Esophagus squamous epithelium (tissue), 4 donors: ENCODE measurements at regions not wholly inside any gene's neighbourhood (a gene's known extent, or its start where the extent isn't known, plus 50 kb on each side); places are given as distances from the start of the nearest gene placed in this dataset.

Experiments used
- CTCF ChIP-seq, 6 experiments: fragments of 450-650 bp in 4 of 6; fragments of 200-600 bp in 2 of 6; sonication (generic) in 2 of 6; IDR thresholded peaks; one replicate each; pipeline ENCODE4 v1.5.1; 2016 to 2019; ENCODE audit warnings: antibody characterized with exemption in 6 of 6, mild to moderate bottlenecking in 4 of 6, moderate library complexity in 4 of 6
- POLR2A ChIP-seq, 4 donors: fragments of 450-650 bp; IDR thresholded peaks; one replicate each; pipeline ENCODE4 v1.6.1; 2017; ENCODE audit warnings: antibody characterized with exemption in 4 of 4, mild to moderate bottlenecking in 4 of 4, moderate library complexity in 3 of 4

- no peak for TF ChIP-seq CTCF (IDR thresholded peaks at IDR 0.05)
- no peak for TF ChIP-seq POLR2A (IDR thresholded peaks at IDR 0.05)
These were observed 417.7 kb upstream of the KAZN start for GRCh38 chr1:14180738-14181137.
